GM23248 (cell line): ENCODE measurements at regions not wholly inside any gene's neighbourhood (a gene's known extent, or its start where the extent isn't known, plus 50 kb on each side); places are given as distances from the start of the nearest gene placed in this dataset.

Experiments
- DNase-seq: peaks from one replicate; pipeline ENCODE4 v3.0.0-alpha.2; 2015
- H2AFZ ChIP-seq: fragments of 200-600 bp; sonication (generic); 2 replicates; pipeline ENCODE4 v1.6.1; 2016; ENCODE audit warnings: antibody characterized with exemption
- H3F3A ChIP-seq: fragments of 200-600 bp; sonication (generic); 2 replicates; pipeline ENCODE4 v1.6.1; 2016; ENCODE audit warnings: mild to moderate bottlenecking, antibody characterized with exemption, mixed run types; ENCODE audit not compliant: insufficient read depth
- H3K27ac ChIP-seq: fragments of 200-600 bp; sonication (generic); 2 replicates; pipeline ENCODE4 v1.5.1; 2016; ENCODE audit warnings: mild to moderate bottlenecking
- H3K27me3 ChIP-seq: fragments of 200-600 bp; sonication (generic); replicated peaks from 2 replicates; pipeline ENCODE4 v1.6.1; 2016; ENCODE audit warnings: mild to moderate bottlenecking; ENCODE audit not compliant: insufficient read depth
- H3K36me3 ChIP-seq: fragments of 200-600 bp; sonication (generic); 2 replicates; pipeline ENCODE4 v1.6.1; 2016; ENCODE audit warnings: low read depth, mild to moderate bottlenecking
- H3K4me1 ChIP-seq: fragments of 200-600 bp; sonication (generic); 2 replicates; pipeline ENCODE4 v1.6.1; 2016; ENCODE audit warnings: mild to moderate bottlenecking; ENCODE audit not compliant: insufficient read depth
- H3K4me2 ChIP-seq: fragments of 200-600 bp; sonication (generic); one replicate; pipeline ENCODE4 v1.6.1; 2016; ENCODE audit warnings: mild to moderate bottlenecking; ENCODE audit not compliant: unreplicated experiment
- H3K4me3 ChIP-seq: fragments of 200-600 bp; sonication (generic); 2 replicates; pipeline ENCODE4 v1.5.1; 2016; ENCODE audit warnings: mild to moderate bottlenecking
- H3K79me2 ChIP-seq: fragments of 200-600 bp; sonication (generic); 2 replicates; pipeline ENCODE4 v1.6.1; 2016; ENCODE audit warnings: mild to moderate bottlenecking; ENCODE audit not compliant: insufficient read depth
- H3K9ac ChIP-seq: fragments of 200-600 bp; sonication (generic); 2 replicates; pipeline ENCODE4 v1.6.1; 2016; ENCODE audit warnings: mild to moderate bottlenecking
- H3K9me2 ChIP-seq: fragments of 200-600 bp; sonication (generic); 2 replicates; pipeline ENCODE4 v1.6.1; 2016; ENCODE audit warnings: mixed run types, mild to moderate bottlenecking, moderate library complexity; ENCODE audit not compliant: insufficient read depth
- H3K9me3 ChIP-seq: fragments of 200-600 bp; sonication (generic); one replicate; pipeline ENCODE4 v1.6.1; 2017; ENCODE audit warnings: low read depth
- H4K20me1 ChIP-seq: fragments of 200-600 bp; sonication (generic); 2 replicates; pipeline ENCODE4 v1.6.0; 2016; ENCODE audit not compliant: insufficient read depth
- EZH2 ChIP-seq: fragments of 200-600 bp; sonication (generic); IDR thresholded peaks from 2 replicates; pipeline ENCODE4 v1.6.1; 2018; ENCODE audit warnings: antibody characterized with exemption, mild to moderate bottlenecking; ENCODE audit not compliant: insufficient read depth, poor library complexity, severe bottlenecking
- EZH2phosphoT487 ChIP-seq: fragments of 200-600 bp; sonication (generic); IDR thresholded peaks from 2 replicates; pipeline ENCODE4 v1.6.1; 2018; ENCODE audit warnings: antibody characterized with exemption, moderate library complexity, mild to moderate bottlenecking, low read depth; ENCODE audit not compliant: insufficient read depth
- WGBS, 2 experiments: methylation state at CpG; one replicate each; pipeline ENCODE4 v1.1.6; 2015 to 2017; ENCODE audit warnings: low lambda C conversion rate in 2 of 2, low coverage in 1 of 2; ENCODE audit errors: missing lambda C conversion rate in 2 of 2; 5-methylcytosine and 5-hydroxymethylcytosine counted together
- in situ Hi-C: fragments of 300-500 bp; cut with MboI; formaldehyde crosslinking; loops from 2 replicates; pipeline ENCODE4 v1.15.0; 2020

DNA sequence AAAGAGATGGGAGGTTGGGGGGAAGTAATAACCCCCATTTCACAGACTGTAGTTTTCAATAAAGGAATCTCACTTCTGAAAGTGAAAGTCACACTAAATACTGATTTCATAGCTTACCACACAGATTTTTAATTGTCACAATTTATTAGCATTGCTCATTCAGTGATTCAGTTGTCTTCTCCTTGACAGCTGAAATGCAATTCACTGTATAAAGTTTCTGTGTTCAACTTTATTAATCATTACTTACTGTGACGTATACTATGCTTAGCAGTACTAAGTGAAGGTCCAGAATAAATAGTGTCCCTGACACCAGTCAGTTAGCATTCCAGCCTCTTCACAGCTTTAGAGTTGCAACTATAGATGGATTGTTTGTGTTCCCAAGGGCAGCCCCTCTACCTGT, 324.1 kb upstream of the CRIM1 start:
- Histone ChIP-seq H3K9me3 (no peaks in the 10 kb centered on the region), H3F3A (no peaks in the 10 kb centered on the region), H3K79me2 (no peaks in the 10 kb centered on the region), H3K4me1 (no peaks in the 10 kb centered on the region), H4K20me1 (no peaks in the 10 kb centered on the region), H3K27me3 (no peaks in the 10 kb centered on the region), H2AFZ (no peak overlapping the region), H3K4me3 (no peak overlapping the region), H3K9ac (no peak overlapping the region), H3K36me3 (no peaks in the 10 kb centered on the region), H3K27ac (no peak overlapping the region), H3K9me2 (no peaks in the 10 kb centered on the region), H3K4me2 (no peak overlapping the region)
- in situ Hi-C loops, result no loop called here
- WGBS, 2 experiments, result 22 to 40% methylated on average over 1 of the region's 1 CpG
- TF ChIP-seq EZH2phosphoT487 (no peak), EZH2 (no peak)
- no peak for DNase-seq

DNA sequence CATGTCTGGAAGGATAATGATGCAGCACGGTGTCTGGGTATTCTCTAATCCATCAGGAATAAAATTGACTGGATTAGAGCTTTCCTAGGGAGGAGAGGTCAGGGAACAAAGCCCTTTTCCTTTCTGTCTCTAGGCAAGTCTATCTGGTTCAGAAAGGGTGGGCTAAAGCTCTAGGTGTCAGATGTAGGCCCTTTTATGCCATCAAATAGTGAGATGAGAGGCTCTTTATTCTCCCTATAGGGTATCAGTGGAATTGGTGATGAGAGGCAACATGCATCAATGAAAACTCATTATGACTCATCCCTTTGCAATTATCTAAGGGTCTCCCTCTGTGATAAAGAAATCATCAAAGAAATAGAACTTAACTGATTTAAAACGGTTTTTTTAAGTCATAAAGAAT, 328.0 kb upstream of the CRIM1 start:
- Histone ChIP-seq H3K4me1 (no peaks in the 10 kb centered on the region), H2AFZ (no peak overlapping the region), H3K27ac (no peak overlapping the region), H3K4me3 (no peak overlapping the region), H3F3A (no peaks in the 10 kb centered on the region), H3K9me2 (no peaks in the 10 kb centered on the region), H3K36me3 (no peaks in the 10 kb centered on the region), H3K9ac (no peak overlapping the region), H4K20me1 (no peaks in the 10 kb centered on the region), H3K9me3 (no peaks in the 10 kb centered on the region), H3K79me2 (no peaks in the 10 kb centered on the region), H3K27me3 (no peaks in the 10 kb centered on the region), H3K4me2 (no peak overlapping the region)
- no peak for DNase-seq
- 11 to 13% methylated on average over 2 of the region's 2 CpGs for WGBS, 2 experiments
- no peak for TF ChIP-seq EZH2
- TF ChIP-seq EZH2phosphoT487, result no peak
- in situ Hi-C loops, result no loop called here

DNA sequence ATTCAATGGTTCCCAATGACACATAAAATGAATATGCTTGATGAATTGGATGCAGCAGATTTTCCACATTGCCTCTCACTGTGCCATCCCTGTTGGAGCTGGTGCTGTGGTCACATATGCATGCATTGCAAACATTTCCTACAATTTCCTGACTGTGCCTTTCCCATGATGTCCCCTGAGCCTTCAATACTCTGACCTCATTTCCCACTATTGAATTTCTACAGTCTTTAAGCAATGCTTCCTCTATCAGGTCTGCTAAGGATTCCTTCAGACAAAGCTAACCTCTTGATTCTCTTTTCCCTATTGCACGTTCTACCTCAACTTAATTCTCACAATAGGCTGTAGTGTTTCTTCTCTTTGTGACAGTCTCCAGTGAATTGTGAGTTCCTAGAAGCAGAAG, 342.5 kb upstream of the CRIM1 start:
- 5 to 8% methylated on average over 1 of the region's 1 CpG for WGBS, 2 experiments
- Histone ChIP-seq H3K4me3 (no peak overlapping the region), H3K9me3 (no peaks in the 10 kb centered on the region), H3K4me2 (no peak overlapping the region), H3K27me3 (0 out of 2 replicates have a peak, but pooled peaks cover 4% of the 10 kb centered on the region), H3K79me2 (no peaks in the 10 kb centered on the region), H3K4me1 (no peaks in the 10 kb centered on the region), H3K36me3 (no peaks in the 10 kb centered on the region), H3F3A (no peaks in the 10 kb centered on the region), H3K9me2 (no peaks in the 10 kb centered on the region), H2AFZ (no peak overlapping the region), H3K27ac (no peak overlapping the region), H4K20me1 (no peaks in the 10 kb centered on the region), H3K9ac (no peak overlapping the region)
- TF ChIP-seq EZH2phosphoT487 (no peak), EZH2 (no peak)
- in situ Hi-C loops, result no loop called here
- no peak for DNase-seq

DNA sequence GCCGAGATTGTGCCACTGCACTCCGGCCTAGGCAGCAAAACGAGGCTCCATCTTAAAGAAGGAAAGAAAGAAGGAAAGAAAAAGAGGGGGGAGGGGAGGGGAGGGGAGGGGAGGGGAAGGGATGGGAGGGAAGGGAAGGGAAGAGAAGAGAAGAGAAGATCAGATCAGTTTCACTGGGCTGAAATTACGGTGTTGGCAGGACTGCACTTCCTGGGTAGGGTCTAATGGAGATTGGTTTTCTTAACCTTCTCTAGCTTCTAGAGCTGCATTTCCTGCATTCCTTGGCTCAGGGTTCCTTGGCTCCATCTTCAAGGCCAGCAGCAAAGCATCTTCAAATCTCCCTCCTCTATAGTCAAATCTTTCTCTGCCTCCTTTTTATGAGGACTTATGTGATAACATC, 349.1 kb upstream of the CRIM1 start:
- in situ Hi-C loops, result no loop called here
- H3K9me3 ChIP-seq, result no peaks in the 10 kb centered on the region
- no peak for DNase-seq
- no peaks in the 10 kb centered on the region for H4K20me1 ChIP-seq
- H3K36me3 ChIP-seq, result no peaks in the 10 kb centered on the region
- H3K79me2 ChIP-seq, result no peaks in the 10 kb centered on the region
- H3K9me2 ChIP-seq, result no peaks in the 10 kb centered on the region
- no peaks in the 10 kb centered on the region for H3K4me1 ChIP-seq
- 28 to 33% methylated on average over 4 of the region's 4 CpGs for WGBS, 2 experiments
- H3F3A ChIP-seq, result no peaks in the 10 kb centered on the region
- no peak overlapping the region for H3K4me2 ChIP-seq
- no peak overlapping the region for H3K27ac ChIP-seq
- no peak overlapping the region for H2AFZ ChIP-seq
- no peak overlapping the region for H3K9ac ChIP-seq
- TF ChIP-seq EZH2phosphoT487 (no peak), EZH2 (no peak)
- no peak overlapping the region for H3K4me3 ChIP-seq
- no peaks in the 10 kb centered on the region for H3K27me3 ChIP-seq

DNA sequence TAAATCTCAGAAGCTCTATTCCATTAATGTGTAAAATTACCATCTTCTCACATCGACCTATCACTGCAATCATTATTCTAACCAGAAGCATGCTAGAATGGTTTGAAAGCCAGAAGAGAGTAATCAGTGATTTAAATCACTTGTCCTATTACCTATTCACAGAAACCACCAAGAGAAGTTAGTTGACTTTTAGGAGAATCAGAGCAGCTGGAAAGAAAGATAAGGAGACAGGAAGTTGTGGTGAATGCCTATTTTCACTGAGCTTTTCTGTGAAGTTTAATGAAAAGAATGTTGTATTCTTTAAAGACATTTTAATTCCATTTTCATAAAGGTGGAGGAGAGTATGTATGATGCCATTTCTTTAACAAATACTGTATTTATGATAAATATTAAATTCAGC, 352.6 kb upstream of the CRIM1 start:
- no peaks in the 10 kb centered on the region for H3K9me3 ChIP-seq
- in situ Hi-C loops, result no loop called here

More for the DNA sequence above, 352.6 kb upstream of the CRIM1 start:
- no peak overlapping the region for H2AFZ ChIP-seq
- no peaks in the 10 kb centered on the region for H3K4me1 ChIP-seq
- H3K79me2 ChIP-seq, result no peaks in the 10 kb centered on the region
- no peaks in the 10 kb centered on the region for H3K36me3 ChIP-seq
- WGBS, 2 experiments, result 9 to 17% methylated on average over 1 of the region's 1 CpG
- no peaks in the 10 kb centered on the region for H3K27me3 ChIP-seq
- no peak overlapping the region for H3K4me3 ChIP-seq
- H3K9ac ChIP-seq, result no peak overlapping the region
- DNase-seq, result no peak
- no peaks in the 10 kb centered on the region for H3K9me2 ChIP-seq
- H3K4me2 ChIP-seq, result no peak overlapping the region
- H3K27ac ChIP-seq, result no peak overlapping the region
- no peaks in the 10 kb centered on the region for H3F3A ChIP-seq
- no peaks in the 10 kb centered on the region for H4K20me1 ChIP-seq
- no peak for TF ChIP-seq EZH2phosphoT487
- TF ChIP-seq EZH2, result no peak
